Activated naive CD4-positive, alpha-beta T cell treated with Interleukin-2 at 50 U/mL for 16 hours (primary cell): ENCODE measurements at regions not wholly inside any gene's neighbourhood (a gene's known extent, or its start where the extent isn't known, plus 50 kb on each side); places are given as distances from the start of the nearest gene placed in this dataset.
"Not testable (repeated sequence)": the region's sequence is repeated elsewhere in the genome, so short reads cannot be mapped to it uniquely, and the experiment has no call there.

Experiments used
- DNase-seq: peaks from one replicate; pipeline ENCODE4 v3.0.0-alpha.2; 2020

DNA sequence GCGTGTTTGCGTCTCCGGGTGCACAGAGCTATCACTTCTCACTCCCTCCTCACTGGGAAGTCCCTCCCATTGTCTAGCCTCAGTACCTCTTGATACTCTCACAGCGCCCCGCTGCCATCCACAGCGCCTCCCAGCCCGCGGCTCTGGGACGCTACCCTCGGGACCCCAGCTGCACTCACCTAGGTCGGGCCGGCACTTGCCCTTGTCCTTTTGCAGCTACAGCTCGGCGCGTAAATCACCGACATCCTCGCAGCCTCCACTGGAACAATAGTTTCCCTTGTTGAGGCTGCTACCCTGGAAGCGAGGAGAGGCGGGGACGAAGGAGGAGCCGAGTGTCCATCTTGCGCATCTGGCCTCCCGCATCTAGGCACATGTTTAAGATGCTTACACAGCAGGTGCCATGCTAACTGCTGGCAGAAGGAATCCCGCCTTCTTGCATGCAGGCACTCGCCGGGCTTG lies 269.5 kb upstream of the HSFY2 start:
- DNase-seq: no peak

GRCh38 chrY:19042306-19042958 lies 268.9 kb upstream of the HSFY2 start:
- DNase-seq: no peak

GRCh38 chrY:19026631-19027030 lies 253.1 kb upstream of the HSFY2 start:
- DNase-seq: no peak

DNA sequence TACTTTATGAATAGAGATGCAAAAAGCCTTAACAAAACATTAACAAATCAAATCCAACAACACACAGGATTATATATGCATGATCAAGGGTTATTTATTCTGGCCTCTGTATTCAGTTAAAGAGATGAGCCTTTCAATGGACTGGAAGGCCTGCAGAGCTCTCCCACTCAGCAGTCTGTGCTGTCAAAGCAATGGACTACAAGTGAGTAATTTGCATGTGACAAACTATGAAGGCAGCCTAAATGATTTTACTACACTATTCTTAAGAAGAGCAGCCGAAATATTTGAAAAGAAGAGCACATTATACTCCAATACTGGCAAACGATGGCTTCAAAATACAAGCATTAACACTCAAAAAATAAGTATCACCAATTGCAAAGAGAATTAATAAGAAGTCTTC lies 250.4 kb upstream of the HSFY2 start:
- no peak for DNase-seq

- DNase-seq: no peak
Measured at GRCh38 chrY:19020193-19020592, 246.7 kb upstream of the HSFY2 start.

GRCh38 chrY:19016990-19017389 lies 243.5 kb upstream of the HSFY2 start:
- no peak for DNase-seq

- no peak for DNase-seq
Measured at GRCh38 chrY:19015854-19016253, 242.3 kb upstream of the HSFY2 start.

DNA sequence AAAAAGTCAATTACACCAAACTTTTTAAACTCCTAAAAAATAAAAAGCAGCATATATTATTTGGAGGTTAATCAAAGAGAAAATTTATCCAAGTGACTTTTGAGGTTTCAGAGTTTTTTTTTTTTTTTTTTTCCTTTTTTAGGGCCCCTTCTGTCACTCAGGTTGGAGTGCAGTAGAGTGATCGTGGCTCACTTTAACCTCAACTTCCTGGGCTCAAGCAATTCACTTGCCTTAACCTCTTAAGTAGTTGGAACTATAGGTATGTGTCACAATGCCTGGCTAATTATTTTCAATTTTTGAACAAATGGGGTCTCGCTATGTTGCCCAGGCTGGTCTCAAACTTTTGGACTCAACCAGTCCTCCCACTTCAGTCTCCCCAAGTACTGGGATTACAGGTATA lies 241.7 kb upstream of the HSFY2 start:
- DNase-seq: no peak

DNA sequence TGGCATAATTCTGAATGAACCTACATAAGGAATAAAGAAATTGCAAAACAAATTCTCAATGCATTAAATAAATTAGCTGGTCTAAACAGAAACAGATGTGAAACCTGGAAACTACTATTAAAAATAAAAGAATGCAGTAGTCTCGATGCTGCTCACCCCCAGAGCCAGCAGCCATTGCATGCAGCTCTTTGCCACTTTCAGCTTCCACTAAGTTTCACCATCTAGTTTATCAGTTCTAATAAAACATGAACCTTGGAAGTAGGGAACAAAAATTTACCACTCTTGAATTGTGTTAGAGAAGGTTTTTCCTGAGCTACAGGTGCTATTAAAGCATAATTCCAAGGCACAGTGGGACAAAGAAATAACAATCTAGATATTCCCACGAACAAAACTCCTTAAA lies 239.4 kb upstream of the HSFY2 start:
- no peak for DNase-seq

GRCh38 chrY:19011605-19012090 lies 238.1 kb upstream of the HSFY2 start:
- no peak for DNase-seq

DNA sequence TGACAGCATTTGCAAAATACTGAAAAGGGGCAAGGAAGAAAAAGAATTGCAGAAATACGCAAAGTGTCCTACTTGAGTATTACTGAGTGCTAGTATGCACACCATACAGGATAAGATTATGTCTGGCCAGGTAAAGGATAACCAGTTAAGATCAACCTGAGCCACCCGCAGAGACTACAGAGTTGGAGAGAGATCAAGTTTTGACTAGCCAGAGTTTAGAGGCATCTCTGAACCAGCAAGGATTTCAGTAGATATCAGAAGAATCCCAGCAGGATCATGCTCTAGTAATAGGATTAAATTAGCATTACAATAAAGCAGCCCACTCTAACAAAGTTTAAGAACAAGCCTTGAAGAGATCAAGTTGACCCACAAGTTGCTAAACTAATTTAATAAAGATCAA lies 232.7 kb upstream of the HSFY2 start:
- DNase-seq: no peak

DNA sequence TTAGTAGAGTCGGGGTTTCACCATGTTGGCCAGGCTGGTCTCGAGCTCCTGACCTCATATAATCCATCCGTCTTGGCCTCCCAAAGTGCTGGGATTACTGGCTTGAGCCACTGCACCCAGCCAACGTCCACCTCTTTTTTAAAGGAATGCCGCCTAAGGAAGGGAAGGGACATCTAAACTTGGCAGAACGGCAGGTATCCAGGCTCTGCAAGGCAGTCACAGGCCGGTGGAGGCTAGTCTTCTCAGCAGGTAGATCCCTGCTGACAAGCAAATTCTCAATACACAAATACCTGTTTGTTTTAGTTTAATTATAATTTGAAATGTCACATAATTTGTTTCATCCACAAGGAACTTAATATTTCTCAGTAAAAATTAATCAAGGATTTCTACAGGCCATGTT lies 232.0 kb upstream of the HSFY2 start:
- no peak for DNase-seq

DNA sequence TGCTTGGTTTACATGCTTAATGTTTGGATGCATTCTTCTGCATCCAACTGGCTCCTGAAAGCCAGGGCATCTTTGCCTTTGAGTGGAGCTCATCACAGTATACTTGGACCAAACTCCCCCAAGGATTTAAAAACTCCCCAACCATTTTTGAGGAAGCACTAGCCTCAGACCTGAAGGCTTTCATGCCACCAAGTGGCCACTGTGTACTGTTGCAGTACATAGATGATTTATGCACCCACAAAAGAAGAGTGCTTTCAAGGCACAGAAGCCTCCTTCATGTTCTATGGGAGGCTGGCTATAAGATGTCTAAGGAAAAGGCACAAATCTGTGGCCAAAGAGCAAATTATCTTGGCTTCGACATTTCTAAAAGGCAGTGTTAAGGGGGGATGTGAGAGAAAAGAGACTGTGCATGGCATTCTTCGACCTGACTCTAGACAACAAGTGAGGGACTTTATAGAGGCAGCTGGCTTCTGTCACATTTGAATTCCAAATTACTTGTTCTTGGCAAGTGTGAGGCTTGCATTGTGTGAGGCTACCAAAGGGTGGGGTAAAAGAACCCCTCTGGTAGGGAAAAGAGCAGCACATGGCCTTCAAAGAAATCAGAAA lies 224.2 kb upstream of the HSFY2 start:
- DNase-seq: no peak

- DNase-seq: no peak
Measured at GRCh38 chrY:18993480-18993879, 219.9 kb upstream of the HSFY2 start.

DNA sequence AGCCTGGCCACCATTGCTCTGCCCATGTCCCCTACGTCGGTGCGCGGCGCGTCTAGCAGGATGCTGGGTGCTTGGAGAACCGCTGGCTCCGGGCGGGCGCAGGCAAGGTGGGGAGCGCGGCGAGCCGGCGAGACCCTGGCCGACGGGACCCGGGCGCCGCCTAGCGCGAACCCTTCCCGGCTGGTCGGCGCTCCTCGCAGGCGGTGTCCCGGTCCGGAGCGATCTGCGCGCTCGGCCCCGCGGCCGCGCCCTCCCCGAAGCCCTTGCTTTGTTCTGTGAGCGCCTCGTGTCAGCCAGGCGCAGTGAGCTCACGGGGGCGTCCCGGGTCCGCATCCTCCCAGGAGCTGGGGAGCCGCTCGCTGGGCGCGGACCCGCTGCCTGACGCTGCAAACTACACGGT lies 219.1 kb upstream of the HSFY2 start:
- not testable (repeated sequence) for DNase-seq

DNA sequence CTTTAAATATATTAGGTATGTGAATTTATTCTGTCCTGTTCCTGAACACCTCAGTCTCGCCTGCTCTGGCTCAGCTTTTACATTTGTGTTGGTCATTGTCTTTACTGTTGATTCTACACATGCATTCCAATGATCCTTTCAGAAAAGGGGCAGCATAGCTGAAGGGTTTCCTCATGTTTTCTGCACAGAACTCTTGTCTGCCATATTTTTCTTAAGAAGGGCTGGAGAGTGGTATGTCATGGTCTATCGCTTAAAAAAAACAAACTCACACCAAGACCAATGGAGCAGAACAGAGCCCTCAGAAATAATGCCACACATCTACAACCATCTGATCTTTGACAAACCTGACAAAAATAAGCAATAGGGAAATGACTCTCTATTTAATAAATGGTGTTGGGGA lies 215.8 kb upstream of the HSFY2 start:
- no peak for DNase-seq

- no peak for DNase-seq
Measured at GRCh38 chrY:18966001-18966400, 192.5 kb upstream of the HSFY2 start.

- no peak for DNase-seq
Measured at GRCh38 chrY:18958846-18959245, 185.3 kb upstream of the HSFY2 start.

- no peak for DNase-seq
Measured at GRCh38 chrY:18951657-18952435, 178.3 kb upstream of the HSFY2 start.

DNA sequence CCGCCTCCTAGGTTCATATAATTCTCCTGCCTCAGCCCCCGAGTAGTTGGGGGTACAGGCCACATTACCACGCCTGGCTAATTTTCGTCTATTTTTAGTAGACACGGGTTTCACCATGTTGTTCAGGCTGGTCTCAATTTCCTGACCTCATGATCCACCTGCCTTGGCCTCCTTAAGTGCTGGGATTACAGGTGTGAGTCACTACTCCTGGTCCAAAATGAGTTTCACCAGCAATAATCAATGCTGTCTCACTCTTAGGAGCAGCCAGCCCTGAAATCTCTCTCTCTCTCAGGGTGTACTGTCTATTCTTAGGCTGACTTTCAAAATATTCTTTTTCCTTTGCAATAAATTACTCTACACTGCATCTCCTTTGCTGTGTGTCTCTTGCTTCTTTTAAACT lies 177.5 kb upstream of the HSFY2 start:
- DNase-seq: no peak

DNA sequence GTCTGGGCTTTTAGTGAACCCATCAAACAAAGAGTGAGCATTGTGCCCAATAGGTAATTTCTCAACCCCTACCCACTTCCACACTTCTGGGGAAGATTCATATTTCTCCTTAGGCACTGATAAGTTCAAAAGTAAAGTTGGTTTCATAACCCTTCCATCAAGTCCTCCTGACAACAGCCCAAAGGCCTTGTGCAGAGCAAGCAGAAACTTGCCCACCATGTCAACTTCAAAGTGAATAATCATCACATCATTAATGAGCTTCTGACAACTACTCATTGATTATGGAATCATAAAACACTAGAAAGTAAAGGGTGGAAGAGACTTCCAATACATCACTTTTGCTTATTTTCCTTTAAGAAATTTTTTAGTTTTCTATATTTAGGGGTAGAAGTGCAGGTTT lies 163.3 kb upstream of the HSFY2 start:
- no peak for DNase-seq

DNA sequence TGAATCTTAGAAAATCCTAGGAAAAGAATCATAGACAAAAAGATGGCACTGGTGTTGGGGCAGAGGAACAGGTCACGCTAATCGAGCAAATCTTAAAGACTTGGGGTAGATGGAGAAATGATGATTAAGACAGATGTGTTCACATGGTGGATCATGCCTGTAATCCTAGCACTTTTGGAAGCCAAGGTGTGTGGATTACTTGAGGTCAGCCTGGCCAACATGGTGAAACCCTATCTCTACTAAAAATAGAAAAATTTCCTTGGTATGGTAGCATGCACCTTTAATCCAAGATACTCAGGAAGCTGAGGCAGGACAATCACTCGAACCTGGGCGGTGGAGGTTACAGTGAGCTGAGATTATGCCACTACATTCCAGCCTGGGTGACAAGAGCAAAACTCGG lies 145.7 kb upstream of the HSFY2 start:
- no peak for DNase-seq

DNA sequence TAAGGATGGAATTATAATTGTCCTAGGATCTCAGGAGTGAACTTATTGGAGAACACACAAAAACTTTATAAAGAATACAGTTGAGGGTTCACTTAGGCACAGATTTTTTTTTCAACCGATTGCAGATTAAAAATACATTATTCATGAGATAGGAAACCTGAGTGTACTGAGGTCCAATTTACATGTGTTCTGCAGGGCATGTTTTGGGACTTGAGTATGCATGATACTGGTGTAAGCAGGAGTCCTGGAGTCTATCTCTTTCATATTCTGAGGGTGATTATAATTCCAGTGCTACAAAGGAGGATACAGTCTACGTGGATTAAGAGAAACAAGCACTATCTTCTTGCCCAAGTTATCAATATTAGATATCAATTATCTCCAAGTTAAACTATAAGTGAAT lies 139.3 kb upstream of the HSFY2 start:
- no peak for DNase-seq

DNA sequence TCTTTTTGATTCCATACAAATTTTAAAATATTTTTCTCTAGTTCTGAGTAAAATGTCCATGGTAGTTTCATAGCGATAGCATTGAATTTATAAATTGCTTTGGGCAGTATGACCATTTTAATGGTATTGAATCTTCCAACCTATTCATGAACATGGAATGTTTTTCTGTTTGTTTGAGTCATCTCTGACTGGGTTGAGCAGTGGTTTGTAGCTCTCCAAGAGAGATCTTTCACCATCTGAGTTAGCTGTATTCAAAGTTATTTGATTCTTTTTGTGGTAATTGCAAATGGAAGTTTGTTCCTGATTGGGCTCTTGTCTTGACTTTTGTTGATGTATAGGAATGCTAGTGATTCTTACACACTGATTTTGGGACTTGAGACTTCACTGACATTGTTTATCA lies 136.3 kb upstream of the HSFY2 start:
- no peak for DNase-seq
